PFSK-1 (cell line): ENCODE measurements at regions not wholly inside any gene's neighbourhood (a gene's known extent, or its start where the extent isn't known, plus 50 kb on each side); places are given as distances from the start of the nearest gene placed in this dataset.

Source experiments
- FOXP2 ChIP-seq: optimal IDR thresholded peaks from 2 replicates; pipeline ENCODE3; 2011; ENCODE audit warnings: borderline replicate concordance, control low read depth, inconsistent platforms; ENCODE audit not compliant: insufficient read depth; ENCODE audit errors: extremely low read length, extremely low read depth
- POLR2AphosphoS5 ChIP-seq: IDR thresholded peaks from 2 replicates; pipeline ENCODE4 v1.6.1; 2012; ENCODE audit warnings: low read depth, mild to moderate bottlenecking, control low read depth, low read length, moderate library complexity
- REST ChIP-seq, 2 experiments: IDR thresholded peaks; 2 replicates each; pipeline versions ENCODE4 v1.6.1 to v1.8.0; 2011 to 2012; ENCODE audit warnings: low read depth in 2 of 2, low read length in 2 of 2, control low read depth in 1 of 2, inconsistent platforms in 1 of 2, mild to moderate bottlenecking in 1 of 2, moderate library complexity in 1 of 2; ENCODE audit not compliant: insufficient read depth in 1 of 2
- SIN3A ChIP-seq: IDR thresholded peaks from 2 replicates; pipeline ENCODE4 v1.6.1; 2012; ENCODE audit warnings: mild to moderate bottlenecking, low read length, moderate library complexity, borderline replicate concordance; ENCODE audit not compliant: insufficient read depth
- TAF1 ChIP-seq: IDR thresholded peaks from 2 replicates; pipeline ENCODE4 v1.6.1; 2012; ENCODE audit warnings: low read length, control low read depth, borderline replicate concordance; ENCODE audit not compliant: insufficient read depth

DNA sequence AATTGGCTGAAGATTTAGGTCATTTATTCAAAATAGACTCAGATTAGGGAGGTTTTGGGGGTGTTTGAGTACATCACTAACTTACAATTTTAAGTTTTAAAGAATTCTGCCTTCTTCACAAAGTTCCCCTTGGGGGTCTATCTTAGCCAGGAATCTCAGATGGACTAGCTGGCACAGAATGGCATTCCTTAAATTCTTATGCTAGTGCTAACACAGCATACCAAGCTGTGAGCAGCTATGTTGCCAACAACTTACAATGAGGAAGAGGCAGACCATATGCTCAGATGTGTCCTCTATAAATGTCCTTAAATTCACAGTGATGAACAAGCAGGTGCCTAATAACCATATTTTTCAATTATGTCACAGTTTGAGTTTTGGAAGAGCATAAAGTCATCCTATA, 60.9 kb upstream of the NPHP3 start:
- TF ChIP-seq SIN3A (no peak), REST (IDR thresholded peaks at IDR 0.05; ENCODE audit: insufficient read depth in 1 of 2, low read depth in 2 of 2, low read length in 2 of 2) (no peak), POLR2AphosphoS5 (no peak), TAF1 (no peak), FOXP2 (no peak)

- TF ChIP-seq POLR2AphosphoS5 (no peak), FOXP2 (no peak), TAF1 (no peak), REST (IDR thresholded peaks at IDR 0.05; ENCODE audit: insufficient read depth in 1 of 2, low read depth in 2 of 2, low read length in 2 of 2) (no peak), SIN3A (no peak)
These were observed 59.7 kb upstream of the NPHP3 start for GRCh38 chr3:132781922-132782321.

- TF ChIP-seq FOXP2 (no peak), POLR2AphosphoS5 (no peak), TAF1 (no peak), REST (IDR thresholded peaks at IDR 0.05; ENCODE audit: insufficient read depth in 1 of 2, low read depth in 2 of 2, low read length in 2 of 2) (no peak), SIN3A (no peak)
These were observed 55.0 kb upstream of the NPHP3 start for GRCh38 chr3:132777171-132777570.

- no peak for TF ChIP-seq POLR2AphosphoS5
- no peak for TF ChIP-seq TAF1
- TF ChIP-seq FOXP2, result no peak
- no peak for TF ChIP-seq SIN3A
- no peak for TF ChIP-seq REST (IDR thresholded peaks at IDR 0.05; ENCODE audit: insufficient read depth in 1 of 2, low read depth in 2 of 2, low read length in 2 of 2)
These were observed 50.9 kb upstream of the NPHP3 start for GRCh38 chr3:132773071-132773619.

GRCh38 chr3:132772252-132772651, 50.0 kb upstream of the NPHP3 start:
- TF ChIP-seq POLR2AphosphoS5 (no peak), FOXP2 (no peak), TAF1 (no peak), SIN3A (no peak), REST (IDR thresholded peaks at IDR 0.05; ENCODE audit: insufficient read depth in 1 of 2, low read depth in 2 of 2, low read length in 2 of 2) (no peak)
